NCI-H748 (cell line): ENCODE measurements at regions not wholly inside any gene's neighbourhood (a gene's known extent, or its start where the extent isn't known, plus 50 kb on each side); places are given as distances from the start of the nearest gene placed in this dataset.
"Not testable (repeated sequence)": the region's sequence is repeated elsewhere in the genome, so short reads cannot be mapped to it uniquely, and the experiment has no call there.

ENCODE experiments used
- DNase-seq: peaks from one replicate; lab custom pipeline; 2025; ENCODE audit not compliant: unreplicated experiment; lab: John Stamatoyannopoulos, UW

DNA sequence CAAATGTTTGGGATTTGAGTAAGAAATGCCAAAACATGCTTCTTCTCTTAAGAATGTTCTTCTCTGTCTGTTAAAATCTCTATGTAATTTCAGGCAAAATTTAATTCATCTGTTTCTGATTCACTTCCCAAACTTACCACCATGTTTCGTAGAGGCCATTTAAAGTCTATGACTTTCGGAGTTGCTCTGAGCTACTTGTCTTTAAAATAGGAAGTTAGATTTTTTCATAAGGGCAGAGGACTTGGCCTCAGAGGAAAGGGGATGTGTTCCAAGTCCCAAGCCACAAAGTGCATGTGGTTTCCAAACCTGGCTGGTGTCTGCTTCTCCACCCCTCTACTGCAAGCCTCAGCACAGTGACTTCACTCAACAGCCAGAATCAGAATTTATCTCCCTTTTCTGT, 111.3 kb upstream of the ADRA1B start:
- DNase-seq: no peak

- DNase-seq: not testable (repeated sequence)
Measured at GRCh38 chr5:159807135-159807534, 109.1 kb upstream of the ADRA1B start.

DNA sequence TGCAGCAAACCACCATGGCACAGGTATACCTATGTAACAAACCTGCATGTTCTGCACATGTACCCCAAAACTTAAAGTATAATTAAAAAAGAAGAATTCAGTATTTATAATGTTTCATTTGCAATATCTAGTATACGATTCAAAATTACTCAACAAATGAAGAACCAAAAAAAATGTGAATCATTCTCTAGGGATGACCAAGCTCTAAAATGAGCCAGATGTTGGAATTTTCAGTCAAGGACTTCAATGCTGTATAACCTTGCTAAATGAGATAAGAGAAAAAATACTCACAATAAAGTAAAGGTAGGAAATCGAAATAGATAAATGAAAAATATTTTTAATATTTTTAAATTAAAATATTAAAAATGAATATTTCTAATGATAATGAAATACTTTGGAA, 108.7 kb upstream of the ADRA1B start:
- DNase-seq: no peak

DNA sequence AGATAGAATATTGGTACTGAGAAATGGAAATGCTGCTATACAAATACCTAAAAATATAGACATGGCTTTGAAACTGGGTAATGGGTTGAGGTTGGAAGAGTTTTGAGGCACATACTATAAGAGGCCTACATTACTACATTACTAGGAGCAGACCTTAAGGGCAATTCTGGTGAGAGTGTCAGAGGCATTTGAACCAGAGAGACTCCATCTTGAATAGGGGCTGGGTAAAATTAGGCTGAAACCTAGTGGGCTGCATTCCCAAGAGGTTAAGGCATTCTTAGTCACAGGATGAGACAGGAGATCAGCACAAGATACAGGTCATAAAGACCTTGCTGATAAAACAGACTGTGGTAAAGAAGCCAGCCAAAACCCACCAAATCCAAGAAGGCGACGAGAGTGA, 104.6 kb upstream of the ADRA1B start:
- no peak for DNase-seq

- DNase-seq: not testable (repeated sequence)
Measured at GRCh38 chr5:159812759-159813158, 103.5 kb upstream of the ADRA1B start.

DNA sequence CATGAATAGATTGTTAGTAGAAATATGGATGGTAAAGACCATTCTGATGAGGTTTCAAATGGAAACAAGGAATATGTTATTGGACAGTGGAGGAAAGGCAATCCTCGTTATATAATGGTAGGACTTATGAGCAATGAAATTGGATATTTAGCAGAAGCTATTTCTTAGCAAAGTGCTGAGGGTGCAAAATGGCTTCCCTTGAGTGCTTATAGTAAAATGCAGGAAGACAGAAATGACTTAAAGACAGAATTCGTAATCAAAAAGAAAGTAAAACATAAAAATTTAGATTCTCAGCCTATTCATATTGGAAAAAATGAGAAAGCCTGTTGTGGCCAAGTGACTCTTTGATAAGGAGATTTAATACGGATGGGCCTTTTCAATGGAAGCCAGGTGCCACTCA, 102.1 kb upstream of the ADRA1B start:
- no peak for DNase-seq

- no peak for DNase-seq
Measured at GRCh38 chr5:159814805-159815585, 101.3 kb upstream of the ADRA1B start.

- no peak for DNase-seq
Measured at GRCh38 chr5:159817262-159818029, 98.8 kb upstream of the ADRA1B start.

- no peak for DNase-seq
Measured at GRCh38 chr5:159819591-159820411, 96.5 kb upstream of the ADRA1B start.

DNA sequence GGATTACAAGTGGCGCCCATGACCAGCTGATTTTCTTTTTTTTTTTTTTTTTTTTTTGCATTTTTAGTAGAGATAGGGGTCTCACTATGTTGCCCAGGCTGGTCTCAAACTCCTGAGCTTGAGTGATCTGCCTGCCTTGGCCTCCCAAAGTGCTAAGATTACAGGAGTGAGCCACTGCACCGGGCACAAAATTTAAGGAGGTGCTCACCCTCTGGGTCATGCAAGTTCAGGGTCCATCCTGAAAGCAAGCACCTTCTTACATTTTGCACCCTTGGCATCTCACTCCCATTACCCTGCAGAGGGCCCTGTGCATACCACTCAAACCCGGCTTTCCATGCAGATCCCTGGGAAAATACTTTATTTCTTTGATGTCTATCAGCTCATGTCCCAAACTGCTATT, 95.6 kb upstream of the ADRA1B start:
- no peak for DNase-seq

DNA sequence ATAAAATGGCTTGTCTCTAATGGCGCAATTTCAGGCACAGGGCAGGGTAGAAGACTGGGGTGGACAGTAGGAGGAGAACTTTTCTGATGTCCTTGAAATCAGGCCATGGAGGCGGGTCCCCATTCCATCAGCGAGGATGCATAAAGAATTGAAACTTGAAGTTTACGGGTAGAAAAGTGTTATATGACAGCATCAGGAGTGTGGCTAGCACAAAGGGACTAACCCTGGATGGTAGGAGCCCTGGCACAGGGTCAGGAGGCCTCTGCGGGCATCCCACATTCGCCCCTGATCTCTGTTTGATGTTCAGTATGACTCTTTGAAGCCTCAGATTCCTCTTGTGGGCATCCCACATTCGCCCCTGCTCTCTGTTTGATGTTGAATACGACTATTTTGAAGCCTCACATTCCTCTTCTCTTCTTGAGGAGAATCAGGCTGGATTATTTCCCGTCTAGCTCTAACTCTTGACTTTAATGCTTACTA, 94.8 kb upstream of the ADRA1B start:
- no peak for DNase-seq

- DNase-seq: no peak
Measured at GRCh38 chr5:159824188-159825161, 91.8 kb upstream of the ADRA1B start.

DNA sequence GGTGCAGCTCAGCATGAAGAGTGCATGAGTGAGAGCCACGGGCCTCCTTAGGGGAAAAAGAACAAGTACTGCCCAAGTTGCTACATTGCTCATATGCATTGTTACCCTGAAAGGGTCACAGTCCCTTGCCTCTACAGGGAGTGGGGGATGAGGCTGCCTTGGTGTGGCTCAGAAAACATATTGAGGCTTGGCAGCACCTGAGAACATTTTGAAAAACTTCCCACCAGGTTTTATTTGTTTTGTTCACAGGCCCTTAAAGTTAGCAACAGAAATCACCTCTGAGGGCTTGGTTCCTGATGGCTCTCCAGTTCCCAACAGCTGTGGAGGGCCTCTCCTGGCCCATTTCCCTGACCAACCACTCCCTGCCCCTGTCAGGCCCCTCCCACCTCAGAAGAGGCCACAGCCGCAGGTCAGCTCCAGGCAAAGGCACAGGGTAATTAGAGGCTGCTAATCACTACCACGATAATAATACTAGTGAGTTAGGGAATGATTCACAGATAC, 90.7 kb upstream of the ADRA1B start:
- no peak for DNase-seq

DNA sequence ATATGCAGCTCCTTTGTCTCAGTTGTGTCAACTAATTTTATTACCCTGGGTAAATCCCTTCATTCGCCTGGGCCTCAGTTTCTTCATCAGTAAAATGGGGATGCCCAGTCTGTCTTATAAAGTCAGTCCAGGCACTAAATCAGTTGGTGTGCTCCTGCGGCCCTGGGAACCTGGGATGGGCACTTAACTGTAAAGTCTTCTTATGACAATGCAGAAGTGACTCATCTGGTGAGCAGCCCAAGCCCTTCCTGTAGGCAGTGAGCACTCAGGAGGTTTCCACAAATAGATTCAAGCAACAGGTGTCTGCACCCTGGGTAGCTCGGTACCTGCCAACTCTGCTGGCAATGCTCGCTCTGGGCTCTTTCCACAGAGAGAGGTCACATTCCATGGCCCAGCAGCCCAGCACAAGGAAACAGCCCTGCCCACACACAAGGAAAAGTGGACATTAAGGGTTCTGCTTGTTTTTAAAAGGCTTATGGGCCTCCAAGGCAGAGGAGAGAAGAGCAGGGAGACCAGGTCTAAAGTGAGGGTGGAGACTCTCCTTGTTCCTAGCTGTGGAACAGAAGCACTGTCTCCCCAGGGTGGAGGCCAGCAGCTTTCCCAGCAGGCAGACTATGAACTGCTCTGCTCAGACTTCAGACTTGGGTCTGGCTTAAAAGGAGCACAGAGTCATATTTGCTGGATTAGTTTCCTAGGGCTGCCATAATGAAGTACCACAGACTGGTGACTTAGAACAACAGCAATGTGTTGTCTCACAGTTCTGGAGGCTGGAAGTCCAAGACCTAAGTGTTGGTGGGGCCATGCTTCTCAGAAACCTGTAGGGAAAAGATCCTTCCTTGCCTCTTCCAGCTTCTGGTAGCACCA, 89.7 kb upstream of the ADRA1B start:
- DNase-seq: no peak

- DNase-seq: no peak
Measured at GRCh38 chr5:159827861-159828260, 88.4 kb upstream of the ADRA1B start.

DNA sequence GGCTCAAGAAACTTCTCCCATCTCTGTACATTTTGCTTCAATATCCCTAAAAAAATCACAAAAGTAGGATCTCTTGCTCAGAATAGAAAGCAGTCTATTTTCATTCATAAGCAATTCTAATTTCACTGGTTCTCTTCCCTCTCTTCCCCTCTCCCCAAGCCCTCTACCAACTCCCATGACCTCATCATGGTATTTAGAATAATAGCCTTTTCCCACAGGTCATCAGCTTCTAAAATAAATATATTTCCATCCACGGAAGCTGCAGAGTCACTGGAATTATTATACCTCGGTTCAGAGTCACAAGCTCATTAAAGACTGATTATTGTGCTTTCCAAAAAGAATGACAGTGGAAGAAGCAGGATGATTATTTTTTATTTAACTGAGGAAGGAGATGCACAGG, 84.2 kb upstream of the ADRA1B start:
- no peak for DNase-seq

DNA sequence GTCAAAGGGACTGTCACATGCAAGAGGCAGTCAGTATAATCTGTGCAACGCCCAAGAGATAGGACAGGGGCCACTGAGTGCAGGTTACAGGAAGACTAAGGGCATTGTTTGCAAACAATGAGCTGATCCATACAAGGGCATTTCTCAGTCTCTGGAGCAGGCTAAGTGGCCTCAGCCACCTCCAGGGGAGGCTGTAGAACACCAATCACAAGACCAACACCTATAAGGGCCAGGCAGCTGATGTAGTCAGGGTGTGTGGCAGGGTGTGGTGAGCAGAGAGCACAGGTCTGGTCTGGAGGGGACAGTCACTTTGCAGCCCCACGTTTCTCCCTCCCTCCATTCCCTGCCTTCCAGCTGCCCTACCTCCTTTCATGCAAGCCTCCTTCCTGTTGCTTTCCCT, 83.2 kb upstream of the ADRA1B start:
- DNase-seq: peak; percentile 30

DNA sequence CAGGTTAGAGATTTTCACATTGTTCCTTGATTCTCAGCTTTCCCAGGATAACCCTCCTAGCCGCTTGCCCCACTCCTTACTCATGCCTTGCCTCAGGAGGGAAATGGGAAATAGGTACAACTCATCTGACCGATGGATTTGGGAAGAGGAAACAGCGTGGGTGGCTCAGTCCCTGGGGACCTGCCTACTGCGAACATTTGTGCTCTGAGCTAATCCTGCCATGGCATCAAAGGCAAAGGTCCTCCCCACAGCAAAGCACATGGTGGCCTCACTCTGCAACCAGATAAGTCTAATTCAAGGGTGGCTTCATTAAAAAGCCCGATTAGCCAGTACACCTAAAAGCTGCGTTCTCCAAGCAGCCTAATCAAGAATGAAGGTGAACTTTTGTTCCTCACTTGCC, 82.4 kb upstream of the ADRA1B start:
- no peak for DNase-seq

DNA sequence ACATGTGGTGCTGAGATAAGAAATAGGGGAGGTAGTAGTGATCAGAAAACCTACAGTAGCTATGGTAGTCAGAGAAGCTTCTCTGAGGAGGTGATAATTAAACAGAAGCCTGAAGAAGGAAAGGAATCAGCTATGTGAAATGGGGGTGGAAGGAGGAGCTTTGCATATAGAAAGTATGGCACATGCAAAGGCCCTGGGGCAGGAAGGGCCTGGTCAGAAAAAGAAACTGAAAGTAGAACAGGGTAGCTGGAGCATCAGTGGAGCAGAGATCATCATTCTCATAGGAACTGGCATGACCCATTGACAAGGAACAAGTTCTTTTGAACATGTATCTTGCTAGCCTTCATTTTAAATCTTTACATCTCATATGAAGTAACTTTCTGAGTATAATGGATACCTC, 80.7 kb upstream of the ADRA1B start:
- DNase-seq: no peak
